Esophagus squamous epithelium (tissue), 5 donors: ENCODE measurements at regions not wholly inside any gene's neighbourhood (a gene's known extent, or its start where the extent isn't known, plus 50 kb on each side); places are given as distances from the start of the nearest gene placed in this dataset.

ENCODE experiments used
- DNase-seq: peaks from one replicate; lab custom pipeline; 2025; lab: John Stamatoyannopoulos, UW
- H3K27ac ChIP-seq, 4 donors: fragments of 200-600 bp; sonication (generic); one replicate each; pipeline ENCODE4 v1.5.1; 2016 to 2019; ENCODE audit warnings: mild to moderate bottlenecking in 1 of 4
- H3K27me3 ChIP-seq, 4 donors: fragments of 200-600 bp; sonication (generic); 1 replicate in 3 of 4; 2 replicates in 1 of 4; pipeline versions ENCODE4 v1.5.1 to v1.6.0; 2017 to 2021; ENCODE audit warnings: antibody characterized with exemption in 1 of 4
- H3K36me3 ChIP-seq, 3 donors: fragments of 200-600 bp; sonication (generic); one replicate each; pipeline ENCODE4 v1.5.1; 2016 to 2019
- H3K4me1 ChIP-seq, 3 donors: fragments of 200-600 bp; sonication (generic); one replicate each; pipeline ENCODE4 v1.5.1; 2017 to 2019
- H3K4me3 ChIP-seq, 4 donors: fragments of 200-600 bp; sonication (generic); 1 replicate in 3 of 4; 2 replicates in 1 of 4; pipeline ENCODE4 v1.5.1; 2016 to 2019; ENCODE audit warnings: mild to moderate bottlenecking in 2 of 4, moderate library complexity in 1 of 4
- H3K9me3 ChIP-seq, 3 donors: fragments of 200-600 bp; sonication (generic); one replicate each; pipeline ENCODE4 v1.5.1; 2016 to 2019
- CTCF ChIP-seq, 6 experiments: fragments of 450-650 bp in 4 of 6; fragments of 200-600 bp in 2 of 6; sonication (generic) in 2 of 6; IDR thresholded peaks; one replicate each; pipeline ENCODE4 v1.5.1; 2016 to 2019; ENCODE audit warnings: antibody characterized with exemption in 6 of 6, mild to moderate bottlenecking in 4 of 6, moderate library complexity in 4 of 6
- POLR2A ChIP-seq, 4 donors: fragments of 450-650 bp; IDR thresholded peaks; one replicate each; pipeline ENCODE4 v1.6.1; 2017; ENCODE audit warnings: antibody characterized with exemption in 4 of 4, mild to moderate bottlenecking in 4 of 4, moderate library complexity in 3 of 4
- WGBS, 2 donors: methylation state at CpG; one replicate each; pipeline ENCODE4 v1.1.5; 2018; 5-methylcytosine and 5-hydroxymethylcytosine counted together
- intact Hi-C: fragments of 100-400 bp; cut with DNase I; formaldehyde crosslinking; loops from one replicate; pipeline ENCODE4 v1.15.0; 2022
- donor health status: DM: yes; HTN: yes; CAD: no.

GRCh38 chr6:24991810-24992467 lies 56.2 kb upstream of the RIPOR2 start:
- TF ChIP-seq POLR2A (IDR thresholded peaks at IDR 0.05) = no peak
- TF ChIP-seq CTCF (IDR thresholded peaks at IDR 0.05) = peak; percentile 65 to 83 (median 70)
- Histone ChIP-seq H3K4me3 (no peak overlapping the region), H3K36me3 (no peaks in the 10 kb centered on the region), H3K27ac (no peak overlapping the region), H3K9me3 (peaks cover 0 to 3% (median 0%) of the 10 kb centered on the region in 3 donors), H3K27me3 (no peaks in the 10 kb centered on the region), H3K4me1 (peaks cover 0 to 7% (median 0%) of the 10 kb centered on the region in 3 donors)
- WGBS, 2 donors = 69 to 73% methylated on average over 5 of the region's 5 CpGs
- intact Hi-C loops = loop anchor here (10.0 kb wide), 1 partner anchor 137 kb away; no protein-coding TSS in a partner anchor
- no peak for DNase-seq

GRCh38 chr6:24994812-24995211 lies 59.1 kb upstream of the RIPOR2 start:
- Histone ChIP-seq H3K4me1 (peaks cover 0 to 7% (median 0%) of the 10 kb centered on the region in 3 donors), H3K27ac (no peak overlapping the region), H3K4me3 (no peak overlapping the region), H3K9me3 (no peaks in the 10 kb centered on the region), H3K36me3 (no peaks in the 10 kb centered on the region), H3K27me3 (no peaks in the 10 kb centered on the region)
- no peak for TF ChIP-seq POLR2A (IDR thresholded peaks at IDR 0.05)
- no peak for TF ChIP-seq CTCF (IDR thresholded peaks at IDR 0.05)
- WGBS, 2 donors = 100% methylated on average over 1 of the region's 1 CpG
- DNase-seq = no peak
- intact Hi-C loops = loop anchor here (10.0 kb wide), 1 partner anchor 140 kb away; no protein-coding TSS in a partner anchor

GRCh38 chr6:24995270-24995669 lies 59.5 kb upstream of the RIPOR2 start:
- Histone ChIP-seq H3K4me3 (no peak overlapping the region), H3K9me3 (no peaks in the 10 kb centered on the region), H3K27ac (no peak overlapping the region), H3K36me3 (no peaks in the 10 kb centered on the region), H3K4me1 (peaks cover 0 to 7% (median 0%) of the 10 kb centered on the region in 3 donors), H3K27me3 (no peaks in the 10 kb centered on the region)
- intact Hi-C loops = loop anchor here (10.0 kb wide), 1 partner anchor 140 kb away; no protein-coding TSS in a partner anchor
- 83 to 92% methylated on average over 3 to 4 of the region's 4 CpGs for WGBS, 2 donors
- TF ChIP-seq CTCF (IDR thresholded peaks at IDR 0.05) (no peak), POLR2A (IDR thresholded peaks at IDR 0.05) (no peak)
- no peak for DNase-seq

GRCh38 chr6:24996269-24996836 lies 60.6 kb upstream of the RIPOR2 start:
- DNase-seq = no peak
- WGBS, 2 donors = 61 to 68% methylated on average over 5 of the region's 5 CpGs
- Histone ChIP-seq H3K9me3 (no peaks in the 10 kb centered on the region), H3K27ac (no peak overlapping the region), H3K36me3 (no peaks in the 10 kb centered on the region), H3K4me1 (peaks cover 0 to 6% (median 0%) of the 10 kb centered on the region in 3 donors), H3K4me3 (no peak overlapping the region), H3K27me3 (no peaks in the 10 kb centered on the region)
- intact Hi-C loops = loop anchor here (10.0 kb wide), 1 partner anchor 142 kb away; no protein-coding TSS in a partner anchor
- no peak for TF ChIP-seq CTCF (IDR thresholded peaks at IDR 0.05)
- no peak for TF ChIP-seq POLR2A (IDR thresholded peaks at IDR 0.05)

- TF ChIP-seq CTCF (IDR thresholded peaks at IDR 0.05) (no peak), POLR2A (IDR thresholded peaks at IDR 0.05) (no peak)
Observed at GRCh38 chr6:24997231-24997630, 61.5 kb upstream of the RIPOR2 start.

More at GRCh38 chr6:24997231-24997630, 61.5 kb upstream of the RIPOR2 start:
- peaks cover 0 to 6% (median 0%) of the 10 kb centered on the region in 3 donors for H3K4me1 ChIP-seq
- no peak for DNase-seq
- H3K4me3 ChIP-seq = no peak overlapping the region
- 60 to 75% methylated on average over 1 of the region's 1 CpG for WGBS, 2 donors
- no peaks in the 10 kb centered on the region for H3K27me3 ChIP-seq
- no peak overlapping the region for H3K27ac ChIP-seq
- intact Hi-C loops = loop anchor here (10.0 kb wide), 1 partner anchor 142 kb away; no protein-coding TSS in a partner anchor
- H3K9me3 ChIP-seq = no peaks in the 10 kb centered on the region
- no peaks in the 10 kb centered on the region for H3K36me3 ChIP-seq
